ENCODE measurements at regions not wholly inside any gene's neighbourhood (a gene's known extent, or its start where the extent isn't known, plus 50 kb on each side); places are given as distances from the start of the nearest gene placed in this dataset.
"Not testable (repeated sequence)": the region's sequence is repeated elsewhere in the genome, so short reads cannot be mapped to it uniquely, and the experiment has no call there.

- Mint-ChIP-seq H3K4me3 (ENCODE audit: low read depth) (no peak overlapping the region), H3K27ac (no peak overlapping the region), H3K4me1 (ENCODE audit: low read depth) (no peaks in the 10 kb centered on the region), H3K27me3 (ENCODE audit: low read depth) (no peaks in the 10 kb centered on the region), H3K36me3 (ENCODE audit: low read depth) (no peaks in the 10 kb centered on the region), H3K9me3 (no peaks in the 10 kb centered on the region)
- no peak for DNase-seq (ENCODE audit: low spot score)
- intact Hi-C loops (cut with micrococcal nuclease), result no loop called here
Observed at GRCh38 chr1:98575955-98576354, 85.6 kb upstream of the SNX7 start.

- no peak overlapping the region for H3K4me3 Mint-ChIP-seq (ENCODE audit: low read depth)
- intact Hi-C loops (cut with micrococcal nuclease), result no loop called here
Observed at GRCh38 chr1:98565951-98566350, 95.6 kb upstream of the SNX7 start.

DNA sequence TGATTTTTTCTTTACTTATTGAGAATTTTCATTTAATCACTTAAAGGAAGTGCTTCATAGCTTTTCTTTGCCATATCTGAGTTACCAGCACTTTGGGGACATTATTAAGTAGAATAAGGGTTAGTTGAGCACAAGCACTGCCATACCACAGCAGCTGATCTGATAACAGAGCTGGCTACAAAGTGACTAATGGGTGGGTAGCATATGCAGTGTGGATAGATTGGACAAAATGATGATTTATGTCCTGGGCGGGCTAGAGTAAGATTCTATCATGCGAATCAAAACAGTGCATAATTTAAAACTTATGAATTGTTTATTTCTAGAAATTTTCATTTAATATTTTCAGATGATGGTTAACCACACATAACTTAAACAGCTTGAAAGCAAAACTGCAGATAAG is 102.2 kb upstream of the SNX7 start:
- intact Hi-C loops (cut with micrococcal nuclease), result no loop called here
- H3K27me3 Mint-ChIP-seq (ENCODE audit: low read depth), result no peaks in the 10 kb centered on the region
- H3K4me3 Mint-ChIP-seq (ENCODE audit: low read depth), result no peak overlapping the region
- peaks cover 12% of the 10 kb centered on the region for H3K9me3 Mint-ChIP-seq
- H3K4me1 Mint-ChIP-seq (ENCODE audit: low read depth), result no peaks in the 10 kb centered on the region
- H3K36me3 Mint-ChIP-seq (ENCODE audit: low read depth), result no peaks in the 10 kb centered on the region
- no peak for DNase-seq (ENCODE audit: low spot score)
- H3K27ac Mint-ChIP-seq, result no peak overlapping the region

More at GRCh38 chr1:98565951-98566350, 95.6 kb upstream of the SNX7 start:
- Mint-ChIP-seq H3K9me3 (peaks cover 12% of the 10 kb centered on the region), H3K27me3 (ENCODE audit: low read depth) (no peaks in the 10 kb centered on the region), H3K4me1 (ENCODE audit: low read depth) (no peaks in the 10 kb centered on the region), H3K36me3 (ENCODE audit: low read depth) (no peaks in the 10 kb centered on the region), H3K27ac (no peak overlapping the region)
- DNase-seq (ENCODE audit: low spot score), result no peak

GRCh38 chr1:98557895-98558294 is 103.6 kb upstream of the SNX7 start:
- Mint-ChIP-seq H3K27me3 (ENCODE audit: low read depth) (no peaks in the 10 kb centered on the region), H3K36me3 (ENCODE audit: low read depth) (no peaks in the 10 kb centered on the region), H3K4me1 (ENCODE audit: low read depth) (no peaks in the 10 kb centered on the region), H3K9me3 (peaks cover 8% of the 10 kb centered on the region), H3K27ac (no peak overlapping the region), H3K4me3 (ENCODE audit: low read depth) (no peak overlapping the region)
- intact Hi-C loops (cut with micrococcal nuclease), result no loop called here
- DNase-seq (ENCODE audit: low spot score), result no peak

DNA sequence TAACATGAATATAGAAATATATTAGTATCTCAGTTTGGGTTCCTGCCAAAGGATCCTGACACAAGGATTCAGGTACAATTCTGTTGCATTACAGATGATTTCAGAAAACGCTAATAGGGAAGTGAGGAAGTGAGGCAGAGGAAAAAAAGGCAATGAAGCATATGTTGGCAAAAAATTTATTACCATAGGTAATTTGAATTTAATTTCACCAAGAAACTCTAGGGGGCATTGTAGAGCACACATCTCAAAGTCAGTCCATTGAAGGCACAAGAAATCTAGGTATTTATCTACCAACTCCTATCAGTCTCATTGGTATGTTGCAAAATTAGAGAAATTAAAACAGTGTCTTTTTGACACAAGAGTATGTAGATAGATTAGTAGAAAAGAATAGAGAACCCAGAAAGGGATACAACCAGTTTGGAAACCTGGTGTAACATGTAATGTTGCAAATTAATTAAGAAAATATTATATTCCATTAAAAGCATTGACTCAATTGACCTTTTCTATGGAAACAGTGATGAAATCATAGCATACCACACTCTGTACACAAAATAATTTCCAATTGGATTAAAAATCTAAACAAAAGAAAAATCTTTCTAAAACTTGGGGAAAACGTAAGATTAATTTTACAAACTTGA is 104.9 kb upstream of the SNX7 start:
- H3K4me3 Mint-ChIP-seq (ENCODE audit: low read depth), result no peak overlapping the region
- H3K9me3 Mint-ChIP-seq, result no peaks in the 10 kb centered on the region
- no peaks in the 10 kb centered on the region for H3K36me3 Mint-ChIP-seq (ENCODE audit: low read depth)
- no peak for DNase-seq (ENCODE audit: low spot score)
- intact Hi-C loops (cut with micrococcal nuclease), result no loop called here
- no peaks in the 10 kb centered on the region for H3K27me3 Mint-ChIP-seq (ENCODE audit: low read depth)
- H3K4me1 Mint-ChIP-seq (ENCODE audit: low read depth), result no peaks in the 10 kb centered on the region
- no peak overlapping the region for H3K27ac Mint-ChIP-seq

- Mint-ChIP-seq H3K4me1 (ENCODE audit: low read depth) (no peaks in the 10 kb centered on the region), H3K9me3 (no peaks in the 10 kb centered on the region), H3K4me3 (ENCODE audit: low read depth) (no peak overlapping the region), H3K36me3 (ENCODE audit: low read depth) (no peaks in the 10 kb centered on the region), H3K27me3 (ENCODE audit: low read depth) (no peaks in the 10 kb centered on the region), H3K27ac (no peak overlapping the region)
- intact Hi-C loops (cut with micrococcal nuclease), result no loop called here
- no peak for DNase-seq (ENCODE audit: low spot score)
Observed at GRCh38 chr1:98555814-98556213, 105.7 kb upstream of the SNX7 start.

- DNase-seq (ENCODE audit: low spot score); intact Hi-C loops (cut with micrococcal nuclease); H3K4me3 Mint-ChIP-seq (ENCODE audit: low read depth); H3K4me1 Mint-ChIP-seq (ENCODE audit: low read depth); H3K27me3 Mint-ChIP-seq (ENCODE audit: low read depth); H3K9me3 Mint-ChIP-seq; H3K27ac Mint-ChIP-seq; H3K36me3 Mint-ChIP-seq (ENCODE audit: low read depth): not testable (repeated sequence)
Observed at GRCh38 chr1:98552576-98553074, 108.9 kb upstream of the SNX7 start.

- no peaks in the 10 kb centered on the region for H3K9me3 Mint-ChIP-seq
Observed at GRCh38 chr1:98550076-98550475, 111.4 kb upstream of the SNX7 start.

DNA sequence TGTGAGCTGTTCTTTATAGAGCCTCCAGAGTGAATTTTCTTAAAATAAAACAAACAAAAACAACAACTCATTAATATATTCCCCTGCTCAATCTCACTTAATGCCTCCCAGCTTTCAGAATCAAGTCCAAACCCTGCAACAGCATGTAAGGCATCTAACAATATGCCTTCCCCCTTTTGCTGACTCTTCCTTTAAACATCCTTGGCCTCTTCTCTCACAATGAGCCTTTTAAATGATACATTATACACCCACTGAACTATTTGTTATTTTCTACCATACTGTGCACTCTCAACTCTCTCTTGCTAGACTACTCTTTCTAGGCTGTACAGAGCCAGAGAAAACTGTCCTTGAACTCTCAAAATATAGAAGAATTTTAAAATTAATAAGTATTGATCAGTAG is 115.2 kb upstream of the SNX7 start:
- no peak for DNase-seq (ENCODE audit: low spot score)
- intact Hi-C loops (cut with micrococcal nuclease), result no loop called here
- Mint-ChIP-seq H3K27me3 (ENCODE audit: low read depth) (no peaks in the 10 kb centered on the region), H3K36me3 (ENCODE audit: low read depth) (no peaks in the 10 kb centered on the region), H3K4me1 (ENCODE audit: low read depth) (no peaks in the 10 kb centered on the region), H3K4me3 (ENCODE audit: low read depth) (no peak overlapping the region), H3K9me3 (no peaks in the 10 kb centered on the region), H3K27ac (no peak overlapping the region)

More at GRCh38 chr1:98550076-98550475, 111.4 kb upstream of the SNX7 start:
- intact Hi-C loops (cut with micrococcal nuclease), result no loop called here
- Mint-ChIP-seq H3K27ac (no peak overlapping the region), H3K4me3 (ENCODE audit: low read depth) (no peak overlapping the region), H3K27me3 (ENCODE audit: low read depth) (no peaks in the 10 kb centered on the region), H3K4me1 (ENCODE audit: low read depth) (no peaks in the 10 kb centered on the region), H3K36me3 (ENCODE audit: low read depth) (no peaks in the 10 kb centered on the region)
- no peak for DNase-seq (ENCODE audit: low spot score)

- no peak overlapping the region for H3K4me3 Mint-ChIP-seq (ENCODE audit: low read depth)
- H3K9me3 Mint-ChIP-seq, result peaks cover 4% of the 10 kb centered on the region
- intact Hi-C loops (cut with micrococcal nuclease), result no loop called here
- no peaks in the 10 kb centered on the region for H3K27me3 Mint-ChIP-seq (ENCODE audit: low read depth)
- H3K4me1 Mint-ChIP-seq (ENCODE audit: low read depth), result no peaks in the 10 kb centered on the region
- no peak for DNase-seq (ENCODE audit: low spot score)
- H3K36me3 Mint-ChIP-seq (ENCODE audit: low read depth), result no peaks in the 10 kb centered on the region
- H3K27ac Mint-ChIP-seq, result no peak overlapping the region
Observed at GRCh38 chr1:98538106-98538505, 123.4 kb upstream of the SNX7 start.

DNA sequence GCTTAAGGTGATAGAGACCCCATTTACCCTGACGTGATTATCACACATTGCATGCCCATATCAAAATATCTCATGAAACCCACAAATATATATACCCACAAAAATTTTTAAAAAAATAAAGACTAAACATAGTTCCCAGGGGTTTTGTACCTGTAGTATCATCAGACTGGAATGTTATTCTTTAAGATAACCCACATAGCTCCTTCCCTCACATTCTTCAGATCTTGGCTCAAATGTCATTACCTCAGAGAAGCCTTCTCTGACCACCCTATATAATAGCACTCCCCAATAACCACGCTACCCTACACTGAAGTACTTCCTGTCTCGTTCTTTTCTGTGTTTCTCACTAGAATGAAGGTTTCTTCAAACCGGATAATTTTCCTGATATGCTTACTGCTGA is 138.3 kb upstream of the SNX7 start:
- Mint-ChIP-seq H3K27ac (no peak overlapping the region), H3K4me1 (ENCODE audit: low read depth) (no peaks in the 10 kb centered on the region), H3K36me3 (ENCODE audit: low read depth) (no peaks in the 10 kb centered on the region), H3K4me3 (ENCODE audit: low read depth) (no peak overlapping the region), H3K9me3 (peaks cover 9% of the 10 kb centered on the region), H3K27me3 (ENCODE audit: low read depth) (no peaks in the 10 kb centered on the region)
- no peak for DNase-seq (ENCODE audit: low spot score)
- intact Hi-C loops (cut with micrococcal nuclease), result no loop called here

- Mint-ChIP-seq H3K4me3 (ENCODE audit: low read depth) (no peak overlapping the region), H3K36me3 (ENCODE audit: low read depth) (no peaks in the 10 kb centered on the region), H3K9me3 (peaks cover 6% of the 10 kb centered on the region), H3K27ac (no peak overlapping the region), H3K4me1 (ENCODE audit: low read depth) (no peaks in the 10 kb centered on the region), H3K27me3 (ENCODE audit: low read depth) (no peaks in the 10 kb centered on the region)
- intact Hi-C loops (cut with micrococcal nuclease), result no loop called here
- no peak for DNase-seq (ENCODE audit: low spot score)
Observed at GRCh38 chr1:98516306-98516705, 145.2 kb upstream of the SNX7 start.

GRCh38 chr1:98515744-98516143 is 145.8 kb upstream of the SNX7 start:
- Mint-ChIP-seq H3K4me1 (ENCODE audit: low read depth) (no peaks in the 10 kb centered on the region), H3K27me3 (ENCODE audit: low read depth) (no peaks in the 10 kb centered on the region), H3K36me3 (ENCODE audit: low read depth) (no peaks in the 10 kb centered on the region), H3K9me3 (peaks cover 8% of the 10 kb centered on the region), H3K4me3 (ENCODE audit: low read depth) (no peak overlapping the region), H3K27ac (no peak overlapping the region)
- DNase-seq (ENCODE audit: low spot score), result no peak
- intact Hi-C loops (cut with micrococcal nuclease), result no loop called here

DNA sequence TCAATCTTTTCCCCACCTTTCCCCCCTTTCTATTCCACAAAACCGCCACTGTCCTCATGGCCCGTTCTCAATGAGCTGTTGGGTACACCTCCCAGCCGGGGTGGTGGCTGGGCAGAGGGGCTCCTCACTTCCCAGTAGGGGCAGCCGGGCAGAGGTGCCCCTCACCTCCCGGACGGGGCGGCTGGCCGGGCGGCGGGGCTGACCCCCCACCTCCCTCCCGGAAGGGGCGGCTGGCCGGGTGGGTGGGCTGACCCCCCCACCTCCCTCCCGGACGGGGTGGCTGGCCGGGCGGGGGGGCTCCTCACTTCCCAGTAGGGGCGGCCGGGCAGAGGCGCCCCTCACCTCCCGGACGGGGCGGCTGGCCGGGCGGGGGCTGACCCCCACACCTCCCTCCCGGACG is 149.3 kb upstream of the SNX7 start:
- H3K4me1 Mint-ChIP-seq (ENCODE audit: low read depth); H3K27ac Mint-ChIP-seq; H3K36me3 Mint-ChIP-seq (ENCODE audit: low read depth); H3K27me3 Mint-ChIP-seq (ENCODE audit: low read depth); intact Hi-C loops (cut with micrococcal nuclease); H3K4me3 Mint-ChIP-seq (ENCODE audit: low read depth); DNase-seq (ENCODE audit: low spot score): not testable (repeated sequence)
- H3K9me3 Mint-ChIP-seq, result peaks cover 14% of the 10 kb centered on the region

Measured in activated T-helper 2 cell treated with anti-CD3 and anti-CD28 coated beads, Interferon-gamma antibody, Interleukin-2, Interleukin-4, amounts not matched to agents 10 μg/mL and 5 μg/mL and 100 μg/mL, durations not matched to agents 14 hours and 24 hours and 36 hours (primary cell).